ENCODE measurements at regions not wholly inside any gene's neighbourhood (a gene's known extent, or its start where the extent isn't known, plus 50 kb on each side); places are given as distances from the start of the nearest gene placed in this dataset.
"Not testable (repeated sequence)": the region's sequence is repeated elsewhere in the genome, so short reads cannot be mapped to it uniquely, and the experiment has no call there.

DNA sequence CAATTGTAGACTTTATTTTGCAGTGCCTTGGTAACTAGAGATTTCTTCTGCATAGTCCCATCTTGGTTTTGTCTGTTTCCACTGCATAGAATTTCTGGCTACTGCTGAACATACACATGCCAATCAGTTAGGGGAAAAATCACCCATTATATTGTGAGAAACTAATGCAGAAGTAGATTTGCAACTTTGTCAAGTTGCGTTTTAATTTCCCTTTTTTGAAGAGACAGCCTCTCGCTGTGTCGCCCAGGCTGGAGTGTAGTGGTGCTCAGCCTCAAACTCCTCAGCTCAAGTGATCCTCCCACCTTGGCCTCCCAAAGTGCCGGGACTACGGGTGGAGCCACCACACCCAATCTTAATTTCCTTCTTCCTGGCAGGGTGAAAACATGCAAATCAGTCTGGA lies 83.1 kb upstream of the WSB1 start:
- DNase-seq = not testable (repeated sequence)

DNA sequence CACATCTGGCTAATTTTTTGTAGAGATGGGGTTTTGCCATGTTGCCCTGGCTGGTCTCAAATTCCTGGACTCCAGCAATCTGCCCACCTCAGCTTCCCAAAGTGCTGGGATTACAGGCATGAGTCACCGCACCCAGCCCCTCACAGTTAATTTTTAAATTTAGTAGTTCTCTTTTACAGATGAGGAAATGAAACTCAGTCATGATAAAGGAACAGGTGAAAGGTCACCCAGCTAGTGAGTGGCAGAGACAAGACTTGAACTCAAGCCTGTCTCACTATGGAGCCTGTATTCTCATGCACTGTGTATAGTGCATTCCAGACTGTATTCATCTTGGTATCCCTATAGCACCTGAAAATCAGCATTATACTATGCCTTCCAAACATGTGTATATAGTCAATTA lies 77.1 kb upstream of the WSB1 start:
- DNase-seq = no peak

DNA sequence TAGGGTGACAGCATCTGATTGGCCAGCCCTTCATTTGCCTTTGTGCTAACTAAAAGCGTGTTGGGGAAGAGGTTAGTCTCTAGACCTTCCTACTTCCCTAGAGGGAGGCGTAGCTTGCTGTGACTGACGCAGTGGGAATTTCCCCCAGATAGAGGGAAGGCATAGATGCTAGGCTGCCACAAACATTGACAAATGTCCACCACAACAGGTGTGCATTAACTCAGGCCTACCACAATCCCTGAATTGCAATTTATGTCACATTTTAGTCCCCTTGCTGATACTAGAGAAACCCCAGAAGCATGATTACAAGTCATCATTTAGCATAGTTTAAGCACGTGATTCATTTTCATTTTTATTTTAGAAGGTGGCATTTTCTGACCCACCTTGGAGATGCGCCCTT lies 76.3 kb upstream of the WSB1 start:
- peak; percentile 31 for DNase-seq

DNA sequence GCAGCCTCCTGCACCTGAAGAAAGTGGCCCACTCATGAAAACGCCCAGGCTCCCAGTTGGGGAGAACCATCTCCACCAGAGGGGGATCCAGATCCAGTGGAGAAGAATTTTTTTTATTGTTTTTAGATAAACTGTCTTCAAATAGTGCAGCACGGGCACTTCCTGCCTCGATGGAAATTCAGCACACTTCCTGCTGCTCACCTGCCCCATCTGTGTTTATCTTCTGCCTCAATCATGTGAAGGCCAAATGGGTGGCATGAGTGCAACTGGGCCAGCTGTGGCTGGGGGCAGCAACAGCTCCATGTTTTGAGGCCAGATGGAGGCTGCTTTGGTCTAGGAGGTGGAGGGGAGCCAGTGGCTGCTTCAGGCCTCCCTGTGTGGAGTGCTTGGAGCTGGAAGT lies 75.9 kb upstream of the WSB1 start:
- no peak for DNase-seq

DNA sequence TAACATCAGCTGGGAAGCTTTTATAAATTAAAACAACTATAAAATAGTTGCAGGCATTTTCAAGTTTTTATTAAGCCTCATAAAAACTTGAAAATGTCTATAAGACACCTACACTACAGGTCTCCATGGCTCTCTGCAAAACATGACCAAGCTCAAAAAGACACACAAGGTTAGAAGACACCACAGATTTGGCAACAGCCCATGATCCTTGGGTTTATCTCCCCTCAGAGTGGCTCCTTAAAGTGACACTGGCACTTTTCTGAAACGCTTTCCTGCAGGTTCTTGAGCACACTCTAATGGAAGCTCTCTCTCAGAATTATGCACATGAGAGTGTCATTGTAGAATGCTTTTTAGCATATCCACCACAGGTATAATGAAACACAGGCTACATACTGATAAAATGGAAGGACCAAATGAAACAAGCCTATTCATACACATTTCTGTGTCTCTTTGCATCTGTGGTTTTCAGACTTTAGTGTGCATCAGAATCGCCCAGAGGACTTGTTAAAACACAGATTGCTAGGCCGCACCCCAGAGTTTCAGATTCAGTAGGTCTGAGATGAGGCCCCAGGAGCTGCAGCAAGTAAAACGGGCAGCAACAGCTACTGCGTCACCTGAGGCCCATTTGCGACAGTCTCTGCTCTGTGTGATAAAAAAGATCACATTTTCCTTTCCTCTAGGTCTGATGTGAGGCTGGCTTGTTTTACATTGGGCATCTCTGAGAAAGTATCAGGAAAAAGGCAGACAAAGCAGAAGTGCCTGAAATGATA lies 75.0 kb upstream of the WSB1 start:
- DNase-seq = no peak

DNA sequence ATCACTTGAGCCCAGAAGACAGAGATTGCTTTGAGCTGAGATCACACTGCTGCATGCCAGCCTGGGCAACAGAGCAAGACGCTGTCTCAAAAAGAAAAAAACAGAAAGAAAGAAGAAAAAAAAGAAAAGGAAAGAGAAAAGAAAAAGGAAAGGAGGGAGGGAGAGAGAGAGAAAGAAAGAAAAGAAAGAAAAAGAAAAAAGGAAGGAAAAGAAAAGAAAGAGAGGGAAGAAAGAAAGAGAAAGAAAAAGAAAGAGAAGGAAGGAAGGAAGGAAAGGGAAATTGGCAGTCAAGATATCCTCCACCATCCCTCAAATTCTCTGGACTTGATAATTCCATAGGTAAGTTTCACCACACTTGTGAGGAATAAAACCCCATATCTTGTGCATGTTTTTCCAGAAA lies 71.4 kb upstream of the WSB1 start:
- DNase-seq = no peak

DNA sequence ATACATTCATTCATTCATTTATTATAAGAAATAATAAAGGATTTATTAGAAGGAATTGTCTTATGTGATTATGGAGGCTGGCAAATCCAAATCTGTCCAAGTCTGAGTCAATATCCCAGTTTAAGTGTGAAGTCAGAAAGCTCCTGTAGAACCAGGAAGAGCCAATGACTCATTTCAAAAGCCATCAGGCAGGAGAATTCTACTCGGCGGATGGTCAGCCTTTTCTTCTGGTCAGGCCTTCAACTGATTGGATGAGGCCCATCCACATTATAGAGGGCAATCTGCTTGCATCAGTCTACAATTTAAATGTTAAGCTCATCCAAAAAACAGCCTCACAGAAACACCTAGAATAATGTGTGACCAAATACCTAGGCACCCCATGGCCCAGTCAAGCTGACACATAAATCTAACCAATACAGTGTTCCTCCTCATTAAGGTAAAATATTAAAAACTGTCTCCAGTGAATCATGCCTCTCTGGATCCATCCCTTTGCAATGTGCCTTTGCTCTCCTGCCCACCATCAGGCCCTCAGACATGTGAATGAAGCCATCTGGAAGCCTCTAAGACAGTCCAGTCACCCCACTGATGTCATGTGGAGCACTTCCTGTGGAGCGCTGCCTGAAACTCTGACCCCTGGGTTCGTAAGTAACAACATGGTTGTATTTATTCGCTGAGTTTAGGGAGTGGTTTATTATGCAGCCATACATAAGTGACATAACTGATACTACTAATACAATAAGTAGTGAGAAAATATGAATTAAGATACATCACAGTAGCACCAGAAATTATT lies 69.2 kb upstream of the WSB1 start:
- DNase-seq = no peak

DNA sequence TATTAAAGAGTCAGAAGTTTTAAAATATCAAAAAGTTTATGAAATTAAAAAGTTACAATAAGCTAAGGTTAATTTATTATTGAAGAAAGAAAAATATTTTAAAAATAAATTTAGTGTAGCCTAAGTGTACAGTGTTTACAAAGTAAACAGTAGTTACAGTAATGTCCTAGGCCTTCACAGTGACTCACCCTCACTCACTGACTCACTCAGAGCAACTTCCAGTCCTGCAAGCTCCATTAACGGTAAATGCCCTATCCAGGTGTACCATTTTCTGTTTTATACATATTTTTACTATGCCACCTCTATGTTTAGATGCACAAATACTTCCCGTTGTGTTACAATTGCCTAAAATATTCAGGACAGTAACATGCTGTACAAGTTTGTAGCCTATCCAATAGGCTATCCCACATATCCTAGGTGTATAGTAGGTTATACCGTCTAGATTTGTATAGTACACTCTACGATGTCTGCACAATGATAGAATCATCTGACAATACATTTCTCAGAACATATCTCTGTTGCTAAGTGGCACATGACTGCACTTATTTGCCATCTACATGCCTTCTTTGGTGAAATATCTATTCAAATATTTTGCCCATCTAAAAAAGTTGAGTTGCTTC lies 67.2 kb upstream of the WSB1 start:
- DNase-seq = no peak

DNA sequence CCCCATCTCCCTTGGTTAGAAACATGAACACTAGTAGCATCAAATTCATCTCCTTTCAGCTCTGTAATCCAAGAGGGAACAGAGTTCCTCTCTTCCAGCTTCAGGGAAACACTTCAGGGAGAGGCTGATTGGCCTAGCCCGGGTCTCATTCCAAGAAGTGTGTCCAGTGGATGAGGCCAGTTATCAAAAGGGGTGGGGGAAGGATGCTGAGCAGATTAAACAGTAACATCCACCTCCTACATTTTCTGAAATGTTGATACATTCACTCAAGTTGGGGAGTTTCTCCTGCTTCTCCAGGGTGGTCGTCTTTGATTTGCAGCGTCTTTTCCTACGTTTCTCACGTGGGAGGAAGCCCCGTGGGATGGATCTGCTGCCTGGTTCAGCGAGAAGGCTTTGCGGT lies 62.9 kb upstream of the WSB1 start:
- DNase-seq = no peak

DNA sequence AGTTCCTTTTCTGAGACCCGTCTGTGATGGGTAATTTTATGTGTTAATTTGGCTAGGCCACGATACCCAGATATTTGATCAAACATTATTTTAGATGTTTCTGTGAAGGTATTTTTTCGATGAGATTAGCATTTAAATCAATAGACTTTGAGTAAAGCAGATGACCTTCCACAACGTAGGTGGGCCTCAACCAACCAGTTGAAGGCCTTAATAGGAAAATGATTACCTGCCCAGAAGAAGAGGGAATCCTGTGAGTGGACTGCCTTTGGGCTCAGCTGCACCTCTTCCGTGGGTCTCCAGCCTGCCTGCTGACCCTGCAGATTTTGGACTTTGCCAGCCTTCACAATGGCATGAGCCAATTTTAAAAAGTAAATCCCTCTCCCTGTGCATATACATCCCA lies 61.6 kb upstream of the WSB1 start:
- DNase-seq = no peak

DNA sequence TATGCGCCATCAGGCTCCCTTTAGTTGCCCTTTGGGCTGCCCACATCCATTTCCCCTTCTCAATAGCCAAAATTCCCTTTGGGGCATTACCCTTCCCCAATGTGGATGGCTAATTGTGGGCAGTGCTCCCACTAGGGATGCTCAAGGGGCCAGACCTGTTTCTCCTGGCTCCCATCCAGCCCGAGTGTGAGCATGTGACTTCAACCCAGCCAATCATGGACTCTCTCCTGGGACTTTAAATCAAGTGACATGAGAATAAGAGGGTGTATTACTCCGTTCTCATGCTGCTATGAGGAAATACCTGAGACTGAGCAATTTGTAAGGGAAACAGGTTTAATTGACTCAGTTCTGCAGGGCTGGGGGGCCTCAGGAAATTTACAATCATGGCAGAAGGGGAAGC lies 60.9 kb upstream of the WSB1 start:
- DNase-seq = no peak

DNA sequence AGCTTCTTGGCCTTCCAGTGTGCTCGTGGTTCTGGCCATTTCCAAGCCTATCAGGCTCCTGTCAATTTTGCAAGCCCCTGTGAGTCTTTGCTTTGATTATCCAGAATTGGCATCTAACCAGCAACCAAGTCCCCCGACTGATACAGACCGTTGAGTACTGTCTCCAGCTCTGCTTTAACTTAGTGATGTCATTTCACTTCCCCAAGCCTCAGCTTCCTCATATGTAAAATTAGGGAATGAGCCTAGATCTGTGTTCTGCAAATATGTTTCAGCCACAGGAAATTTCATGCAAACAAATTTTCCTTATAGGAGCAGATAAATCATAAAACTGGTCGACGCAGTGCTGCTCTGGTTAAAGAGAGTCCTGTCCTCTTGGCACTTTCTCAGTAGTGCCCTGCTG lies 60.1 kb upstream of the WSB1 start:
- DNase-seq = no peak

DNA sequence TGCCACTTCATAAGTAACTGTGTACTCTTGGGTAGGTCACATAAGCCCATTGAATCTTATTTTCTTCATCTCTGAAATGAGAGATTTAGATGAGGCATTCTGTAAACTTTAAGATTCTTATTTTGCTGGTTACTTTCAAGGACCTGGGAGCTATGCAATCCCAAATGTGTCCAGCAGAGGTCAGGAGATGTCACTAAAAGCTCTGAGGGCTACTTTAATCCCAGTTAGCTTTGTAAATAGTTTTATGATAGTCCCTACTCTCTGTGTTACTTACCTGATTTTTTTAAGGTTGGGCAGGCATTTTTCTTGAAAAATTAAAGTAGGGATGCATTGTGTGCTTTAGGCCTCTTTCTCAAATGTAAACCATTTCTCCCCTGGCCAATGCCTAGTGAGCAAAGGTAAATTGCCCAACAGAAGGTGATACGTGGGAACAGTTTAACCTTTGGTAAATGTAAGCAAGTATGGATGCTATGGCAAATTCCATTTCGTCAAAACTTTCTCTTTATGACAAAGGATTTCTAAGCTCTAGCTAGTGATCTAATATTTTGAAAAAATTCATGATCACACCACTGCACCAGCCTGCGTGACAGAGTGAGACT lies 57.1 kb upstream of the WSB1 start:
- peak; percentile 77 for DNase-seq

DNA sequence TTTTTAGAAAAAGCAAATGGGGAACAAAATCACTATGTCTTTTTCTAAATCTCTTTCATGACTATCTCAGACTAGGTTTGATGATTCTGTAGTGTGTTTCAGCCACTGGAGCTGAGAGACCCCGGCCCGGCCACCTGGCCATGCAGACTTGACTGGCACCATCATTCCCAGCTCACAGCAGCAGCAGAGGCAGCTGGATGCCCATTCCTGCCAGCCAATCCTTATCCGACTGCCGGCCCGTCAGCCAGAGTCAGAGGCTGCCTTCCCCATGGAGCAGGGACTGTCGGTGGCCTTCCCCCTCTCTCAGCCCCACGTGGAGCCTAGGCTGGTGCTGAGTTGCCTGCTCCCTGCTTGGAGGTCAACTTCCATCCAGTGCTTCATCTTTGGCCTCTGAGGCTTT lies 56.0 kb upstream of the WSB1 start:
- DNase-seq = no peak

DNA sequence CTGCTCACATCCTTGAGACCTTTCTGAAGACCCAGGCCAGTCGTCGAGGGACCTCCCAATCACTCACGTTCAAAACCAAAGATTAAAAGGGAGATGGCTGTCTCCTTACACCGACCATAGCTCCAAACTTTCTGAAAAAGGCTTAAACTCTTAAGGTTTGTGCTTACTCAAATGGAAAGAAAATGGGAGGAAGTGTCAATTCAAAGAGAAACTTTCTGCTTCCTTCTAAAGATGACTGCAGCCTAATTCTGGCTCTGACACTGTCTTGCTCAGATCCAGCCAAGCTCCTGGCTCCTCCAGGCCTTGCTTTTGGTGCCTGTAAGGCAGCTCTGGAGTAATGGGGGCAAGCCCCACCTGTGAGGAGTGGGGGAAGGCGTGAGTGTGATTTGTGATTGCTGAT lies 54.9 kb upstream of the WSB1 start:
- DNase-seq = no peak

DNA sequence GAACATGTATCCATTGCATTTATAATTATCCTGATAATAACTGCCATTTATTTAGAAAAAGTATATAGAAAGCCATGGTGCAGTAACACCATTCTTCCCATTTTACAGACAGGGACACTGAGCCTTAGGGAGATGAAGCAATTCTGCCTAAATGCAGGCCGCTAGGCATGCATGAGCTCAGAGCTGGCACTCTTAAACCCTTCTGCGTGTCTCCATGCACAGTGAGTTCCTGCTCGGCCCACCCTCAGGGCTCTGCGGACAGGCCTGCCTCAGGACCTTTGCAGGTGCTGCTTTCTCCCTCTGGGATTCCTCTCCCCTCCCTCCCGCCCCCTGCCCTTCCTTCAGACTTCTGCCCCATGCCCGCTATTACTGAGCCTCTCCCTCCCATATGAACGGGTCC lies 54.3 kb upstream of the WSB1 start:
- no peak for DNase-seq

DNA sequence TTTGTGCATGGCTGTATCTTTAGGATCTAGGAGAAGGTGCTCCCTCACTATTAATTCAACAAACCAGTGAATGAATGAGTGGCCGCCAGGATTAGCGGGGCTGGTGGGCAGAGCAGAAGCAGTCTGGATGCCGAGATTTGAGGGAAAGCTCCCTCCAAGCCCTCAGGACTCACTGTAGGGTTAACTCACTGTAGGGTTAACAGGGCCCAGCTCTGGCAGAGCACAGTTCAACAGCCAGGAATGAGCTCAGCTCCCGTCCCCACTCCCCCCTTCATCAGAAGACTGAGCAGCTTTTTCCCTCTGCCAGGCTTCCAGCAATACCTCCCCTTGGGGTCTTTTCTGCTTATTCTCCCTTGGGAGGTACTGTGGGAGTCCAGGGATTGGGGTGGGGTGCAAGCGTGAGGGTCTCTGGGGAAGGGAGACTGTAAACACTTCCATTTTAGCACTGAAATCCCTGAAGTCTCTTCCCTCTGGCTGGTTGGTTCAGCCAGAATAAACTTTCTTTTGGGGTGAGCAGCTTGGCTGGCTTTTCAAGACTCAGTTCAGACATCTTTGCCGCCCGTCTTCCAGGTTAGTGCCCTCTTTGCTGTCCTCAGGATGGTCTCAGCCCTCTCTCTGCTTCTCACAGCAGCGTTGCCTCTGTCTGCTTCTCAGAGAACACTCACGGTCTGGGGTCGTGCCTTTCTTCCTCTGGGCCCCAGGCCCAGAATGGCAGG lies 53.7 kb upstream of the WSB1 start:
- no peak for DNase-seq

DNA sequence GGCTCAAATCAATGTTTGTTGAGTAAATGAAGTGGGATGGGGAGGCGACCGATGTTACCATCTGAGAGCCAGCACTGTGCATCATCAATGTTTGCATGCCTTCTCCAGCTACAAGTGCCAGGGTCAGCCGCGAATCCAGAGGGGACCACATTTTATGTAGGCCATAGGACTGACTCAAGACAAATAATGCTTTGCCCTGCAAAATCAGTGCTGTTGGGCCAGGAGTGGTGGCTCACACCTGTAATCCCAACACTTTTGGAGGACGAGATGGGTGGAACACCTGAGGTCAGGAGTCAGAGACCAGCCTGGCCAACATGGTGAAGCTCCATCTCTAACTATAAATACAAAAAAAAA lies 53.1 kb upstream of the WSB1 start:
- no peak for DNase-seq

DNA sequence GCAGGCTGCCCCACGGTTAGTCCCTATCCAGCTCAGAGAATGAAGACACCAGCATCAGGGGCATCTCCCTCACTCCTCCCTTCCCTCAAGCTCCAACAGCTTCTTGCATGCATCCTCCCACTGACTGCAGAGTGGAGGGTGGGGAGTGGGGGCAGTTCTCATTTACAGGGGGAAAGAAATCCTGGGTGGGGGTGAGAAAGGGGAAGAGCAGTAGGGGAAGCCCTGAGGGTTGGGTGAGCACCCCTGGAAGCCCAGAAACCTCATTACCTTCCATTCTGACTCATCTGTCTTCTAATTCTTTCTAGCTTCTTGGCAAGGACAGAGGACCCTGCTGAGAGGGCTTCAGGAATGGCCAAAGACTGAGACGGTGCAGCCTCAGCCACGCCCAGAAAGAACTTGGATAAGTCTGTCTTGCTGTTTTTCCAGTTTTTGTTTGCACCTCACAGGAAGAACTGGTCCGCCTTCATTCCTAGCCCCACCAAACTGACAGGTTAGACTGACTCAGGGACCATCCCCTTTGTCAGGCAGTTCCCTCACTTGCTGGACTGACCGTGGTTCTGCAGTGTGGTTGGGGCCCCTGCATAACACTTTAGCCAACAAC lies 52.5 kb upstream of the WSB1 start:
- DNase-seq = no peak

DNA sequence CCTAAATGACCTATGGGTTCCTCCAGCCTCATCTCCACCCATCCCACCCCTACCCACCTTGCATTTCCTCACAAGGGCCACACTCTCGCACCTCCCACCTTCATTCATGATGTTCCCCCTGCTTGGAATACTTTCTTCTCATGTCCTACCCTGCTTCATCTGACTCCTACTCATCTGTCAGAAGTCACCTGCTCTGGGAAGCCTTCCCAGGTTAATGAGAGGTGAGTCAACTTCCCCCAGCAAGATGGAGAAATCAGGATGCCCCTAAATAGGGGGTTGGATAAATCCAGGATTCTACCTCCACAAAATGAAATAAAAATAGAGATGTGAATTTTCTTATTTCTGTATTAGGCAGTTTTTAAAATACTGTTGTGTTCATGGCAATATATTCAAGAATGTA lies 51.0 kb upstream of the WSB1 start:
- DNase-seq = no peak

DNA sequence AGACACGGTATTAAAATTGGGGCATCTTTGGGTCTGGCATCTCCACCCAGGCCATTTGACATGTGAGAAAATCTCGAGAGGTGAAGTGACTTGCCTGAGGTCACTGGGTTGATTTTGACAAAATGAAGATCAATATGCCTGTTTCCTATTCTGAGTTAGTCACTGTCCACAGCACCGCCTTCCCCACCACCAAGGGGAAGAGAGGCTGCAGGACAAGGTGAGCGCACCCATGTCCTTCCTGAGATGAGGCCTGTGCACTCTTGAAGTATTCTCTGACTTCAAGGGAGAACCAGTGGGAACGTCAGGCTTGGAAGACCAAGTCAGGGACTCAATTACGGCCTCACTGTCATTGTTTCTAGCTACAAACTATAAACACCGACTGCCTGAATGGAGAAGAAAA lies 49.9 kb upstream of the WSB1 start:
- no peak for DNase-seq
